ENCODE measurements at regions not wholly inside any gene's neighbourhood (a gene's known extent, or its start where the extent isn't known, plus 50 kb on each side); places are given as distances from the start of the nearest gene placed in this dataset.

GRCh38 chr7:86123476-86123875 is 520.2 kb upstream of the GRM3 start:
- Histone ChIP-seq H3K9ac (ENCODE audit: insufficient read depth in 1 of 2, low read depth in 2 of 2, low read length in 2 of 2) (no peak overlapping the region), H3K9me3 (replicated peaks; ENCODE audit: control insufficient read depth, insufficient read depth, low read depth, low read length) (no peaks in the 10 kb centered on the region; the same call in 1 of the 2 replicates), H4K20me1 (replicated peaks; ENCODE audit: control insufficient read depth, insufficient read depth, low read length) (no peaks in the 10 kb centered on the region), H3K9me1 (ENCODE audit: control insufficient read depth, insufficient read depth, low read length) (no peaks in the 10 kb centered on the region), H3K4me3 (no peak overlapping the region), H3K36me3 (ENCODE audit: control insufficient read depth, insufficient read depth, low read length) (no peaks in the 10 kb centered on the region), H2AFZ (ENCODE audit: low read depth, low read length) (no peak overlapping the region), H3K27me3 (ENCODE audit: control insufficient read depth in 2 of 2, insufficient read depth in 2 of 2, low read length in 2 of 2) (no peaks in the 10 kb centered on the region), H3K4me2 (ENCODE audit: insufficient read depth, low read length) (no peak overlapping the region), H3K79me2 (ENCODE audit: control insufficient read depth, insufficient read depth, low read length) (no peaks in the 10 kb centered on the region), H3K4me1 (replicated peaks in 1 of 2; ENCODE audit: control insufficient read depth in 2 of 2, insufficient read depth in 2 of 2, low read length in 2 of 2) (no peaks in the 10 kb centered on the region), H3K27ac (ENCODE audit: extremely low read depth, low read depth, low read length) (no peak overlapping the region)
- POLR2A ChIA-PET: no interaction called here
- no peak for ATAC-seq
- no TSS peak for BruUV-seq (replicated peaks)
- CTCF ChIA-PET (ENCODE audit: low intra/inter-chr PET ratio): no interaction called here
- no peak for DNase-seq (ENCODE audit: extremely low read depth in 1 of 4, low spot score in 3 of 4)
- in situ Hi-C loops (cut with MboI): no loop called here
- FAIRE-seq: no peak
- intact Hi-C loops (cut with micrococcal nuclease): no loop called here
- TF ChIP-seq, protein P1, sequence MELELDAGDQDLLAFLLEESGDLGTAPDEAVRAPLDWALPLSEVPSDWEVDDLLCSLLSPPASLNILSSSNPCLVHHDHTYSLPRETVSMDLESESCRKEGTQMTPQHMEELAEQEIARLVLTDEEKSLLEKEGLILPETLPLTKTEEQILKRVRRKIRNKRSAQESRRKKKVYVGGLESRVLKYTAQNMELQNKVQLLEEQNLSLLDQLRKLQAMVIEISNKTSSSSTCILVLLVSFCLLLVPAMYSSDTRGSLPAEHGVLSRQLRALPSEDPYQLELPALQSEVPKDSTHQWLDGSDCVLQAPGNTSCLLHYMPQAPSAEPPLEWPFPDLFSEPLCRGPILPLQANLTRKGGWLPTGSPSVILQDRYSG (tag; conservative IDR thresholded peaks at IDR 0.05; ENCODE audit: low read depth): no peak
- TF ChIP-seq KLF16 (IDR thresholded peaks at IDR 0.05) (no peak), SNRNP70 (optimal IDR thresholded peaks at IDR 0.05; ENCODE audit: low read depth, low read length) (no peak), ZNF121 (CRISPR knock-in tag; conservative IDR thresholded peaks at IDR 0.05) (no peak), FOXK2 (conservative IDR thresholded peaks at IDR 0.05 in 1 of 2, IDR thresholded peaks at IDR 0.05 in 1 of 2; ENCODE audit: low read depth in 2 of 2) (no peak), SREBF1 (IDR thresholded peaks at IDR 0.05; ENCODE audit: borderline replicate concordance, low read depth, low read length) (no peak), HINFP (tag; conservative IDR thresholded peaks at IDR 0.05; ENCODE audit: low read depth) (no peak), SMC3 (conservative IDR thresholded peaks at IDR 0.05; ENCODE audit: insufficient read depth, low read depth, low read length) (no peak), NCOA4 (IDR thresholded peaks at IDR 0.05; ENCODE audit: partially characterized antibody) (no peak), HDGF (IDR thresholded peaks at IDR 0.05) (no peak), ZNF239 (CRISPR knock-in tag; IDR thresholded peaks at IDR 0.05) (no peak), YY1 (IDR thresholded peaks at IDR 0.05; ENCODE audit: borderline replicate concordance in 1 of 3, control insufficient read depth in 1 of 3, extremely low read depth in 1 of 3, insufficient read depth in 3 of 3, insufficient read length in 1 of 3, insufficient replicate concordance in 2 of 3, low read depth in 1 of 3, low read length in 2 of 3) (no peak), NEUROD1 (IDR thresholded peaks at IDR 0.05; ENCODE audit: borderline replicate concordance, low read depth, low read length, partially characterized antibody) (no peak)
- TF ChIP-seq, protein P2, sequence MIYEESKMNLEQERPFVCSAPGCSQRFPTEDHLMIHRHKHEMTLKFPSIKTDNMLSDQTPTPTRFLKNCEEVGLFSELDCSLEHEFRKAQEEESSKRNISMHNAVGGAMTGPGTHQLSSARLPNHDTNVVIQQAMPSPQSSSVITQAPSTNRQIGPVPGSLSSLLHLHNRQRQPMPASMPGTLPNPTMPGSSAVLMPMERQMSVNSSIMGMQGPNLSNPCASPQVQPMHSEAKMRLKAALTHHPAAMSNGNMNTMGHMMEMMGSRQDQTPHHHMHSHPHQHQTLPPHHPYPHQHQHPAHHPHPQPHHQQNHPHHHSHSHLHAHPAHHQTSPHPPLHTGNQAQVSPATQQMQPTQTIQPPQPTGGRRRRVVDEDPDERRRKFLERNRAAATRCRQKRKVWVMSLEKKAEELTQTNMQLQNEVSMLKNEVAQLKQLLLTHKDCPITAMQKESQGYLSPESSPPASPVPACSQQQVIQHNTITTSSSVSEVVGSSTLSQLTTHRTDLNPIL (CRISPR knock-in tag; IDR thresholded peaks at IDR 0.05): no peak
- 0% methylated on average over 4 of the region's 4 CpGs for WGBS (ENCODE audit: insufficient coverage, low coverage, missing lambda C conversion rate)

Measured in K562 (cell line).